OCI-LY1 (cell line): ENCODE measurements at regions not wholly inside any gene's neighbourhood (a gene's known extent, or its start where the extent isn't known, plus 50 kb on each side); places are given as distances from the start of the nearest gene placed in this dataset.

Source experiments
- H2AFZ ChIP-seq: fragments of 200-600 bp; sonication (generic), shearing (Covaris generic); 2 replicates; pipeline ENCODE4 v1.6.0; 2014; ENCODE audit warnings: antibody characterized with exemption, mild to moderate bottlenecking, low read length
- H3F3A ChIP-seq: fragments of 200-600 bp; sonication (generic), shearing (Covaris generic); 2 replicates; pipeline ENCODE4 v1.6.0; 2014; ENCODE audit warnings: mild to moderate bottlenecking, antibody characterized with exemption, low read length, moderate library complexity; ENCODE audit not compliant: insufficient read depth
- H3K27ac ChIP-seq: fragments of 200-600 bp; sonication (generic); 2 replicates; pipeline ENCODE4 v1.5.1; 2014; ENCODE audit warnings: low read length, mixed run types, mild to moderate bottlenecking, low read depth; ENCODE audit not compliant: poor library complexity, severe bottlenecking
- H3K27me3 ChIP-seq: fragments of 200-600 bp; sonication (generic); 2 replicates; pipeline ENCODE4 v1.6.0; 2014; ENCODE audit warnings: antibody characterized with exemption, mild to moderate bottlenecking, low read length, moderate library complexity; ENCODE audit not compliant: insufficient read depth
- H3K36me3 ChIP-seq: fragments of 200-600 bp; sonication (generic); 2 replicates; pipeline ENCODE4 v1.6.1; 2014; ENCODE audit warnings: mild to moderate bottlenecking, antibody characterized with exemption, low read length, moderate library complexity, mixed read lengths; ENCODE audit not compliant: insufficient read depth
- H3K4me1 ChIP-seq: fragments of 200-600 bp; sonication (generic); 2 replicates; pipeline ENCODE4 v1.5.1; 2014; ENCODE audit warnings: mild to moderate bottlenecking, low read length, moderate library complexity; ENCODE audit not compliant: insufficient read depth, severe bottlenecking
- H3K4me2 ChIP-seq: fragments of 200-600 bp; sonication (generic), shearing (Covaris generic); 2 replicates; pipeline ENCODE4 v1.6.1; 2014; ENCODE audit warnings: low read length
- H3K4me3 ChIP-seq: fragments of 200-600 bp; sonication (generic); 2 replicates; pipeline ENCODE4 v1.5.1; 2014; ENCODE audit warnings: low read length, low read depth, mild to moderate bottlenecking, mixed read lengths; ENCODE audit not compliant: poor library complexity, severe bottlenecking
- H3K79me2 ChIP-seq: fragments of 200-600 bp; shearing (Covaris generic); 2 replicates; pipeline ENCODE4 v1.6.1; 2016; ENCODE audit warnings: mixed run types, low read length, mixed read lengths; ENCODE audit not compliant: insufficient read depth
- H3K9ac ChIP-seq: fragments of 200-600 bp; sonication (generic), shearing (Covaris generic); 2 replicates; pipeline ENCODE4 v1.6.1; 2014; ENCODE audit warnings: mild to moderate bottlenecking, low read length, mixed read lengths
- H3K9me2 ChIP-seq: fragments of 200-600 bp; sonication (generic), shearing (Covaris generic); 2 replicates; pipeline ENCODE4 v1.6.1; 2014; ENCODE audit warnings: low read depth, mild to moderate bottlenecking, low read length, mixed read lengths
- H3K9me3 ChIP-seq: fragments of 200-600 bp; shearing (Covaris generic); 2 replicates; pipeline ENCODE4 v1.6.1; 2014; ENCODE audit warnings: low read length, mixed read lengths
- H4K20me1 ChIP-seq: fragments of 200-600 bp; sonication (generic), shearing (Covaris generic); 2 replicates; pipeline ENCODE4 v1.6.0; 2016; ENCODE audit warnings: mild to moderate bottlenecking, low read length; ENCODE audit not compliant: insufficient read depth
- CTCF ChIP-seq: fragments of 200-600 bp; sonication (generic), shearing (Covaris generic); IDR thresholded peaks from 2 replicates; pipeline ENCODE4 v1.5.1; 2017; ENCODE audit warnings: mild to moderate bottlenecking, antibody characterized with exemption, low read length, moderate library complexity, mixed read lengths
- EZH2 ChIP-seq: fragments of 200-600 bp; sonication (generic), shearing (Covaris generic); IDR thresholded peaks from 2 replicates; pipeline ENCODE4 v1.8.0; 2017; ENCODE audit warnings: borderline replicate concordance, mixed run types, mild to moderate bottlenecking, antibody characterized with exemption, low read length, moderate library complexity, mixed read lengths

GRCh38 chr6:6409397-6410030, 89.1 kb upstream of the F13A1 start:
- peaks cover 78% of the 10 kb centered on the region for H3K4me1 ChIP-seq
- no peak overlapping the region for H3K9ac ChIP-seq
- H3K9me2 ChIP-seq: no peaks in the 10 kb centered on the region
- H2AFZ ChIP-seq: no peak overlapping the region
- TF ChIP-seq EZH2 (no peak), CTCF (no peak)
- H3K36me3 ChIP-seq: no peaks in the 10 kb centered on the region
- no peaks in the 10 kb centered on the region for H3F3A ChIP-seq
- H3K79me2 ChIP-seq: no peaks in the 10 kb centered on the region
- no peak overlapping the region for H3K4me3 ChIP-seq
- H3K27ac ChIP-seq: peak overlapping the region; percentile 98
- no peak overlapping the region for H3K4me2 ChIP-seq
- no peaks in the 10 kb centered on the region for H3K9me3 ChIP-seq
- H3K27me3 ChIP-seq: no peaks in the 10 kb centered on the region
- no peaks in the 10 kb centered on the region for H4K20me1 ChIP-seq

GRCh38 chr6:6411115-6411514, 90.7 kb upstream of the F13A1 start:
- peaks cover 64% of the 10 kb centered on the region for H3K4me1 ChIP-seq
- no peak for TF ChIP-seq CTCF

GRCh38 chr6:6412221-6412620, 91.8 kb upstream of the F13A1 start:
- Histone ChIP-seq H2AFZ (no peak overlapping the region), H3K9me2 (no peaks in the 10 kb centered on the region), H3K27me3 (no peaks in the 10 kb centered on the region), H3K9ac (no peak overlapping the region), H3K36me3 (no peaks in the 10 kb centered on the region), H3K9me3 (no peaks in the 10 kb centered on the region), H3K79me2 (no peaks in the 10 kb centered on the region), H3K4me1 (peaks cover 53% of the 10 kb centered on the region), H3K4me3 (no peak overlapping the region), H3K27ac (peak overlapping the region; percentile 9), H3F3A (no peaks in the 10 kb centered on the region), H4K20me1 (no peaks in the 10 kb centered on the region), H3K4me2 (no peak overlapping the region)
- TF ChIP-seq CTCF (no peak), EZH2 (no peak)

More at GRCh38 chr6:6411115-6411514, 90.7 kb upstream of the F13A1 start:
- no peak overlapping the region for H2AFZ ChIP-seq
- H3K4me2 ChIP-seq: no peak overlapping the region
- no peak overlapping the region for H3K27ac ChIP-seq
- no peaks in the 10 kb centered on the region for H3K79me2 ChIP-seq
- no peaks in the 10 kb centered on the region for H3K27me3 ChIP-seq
- H3K9me2 ChIP-seq: no peaks in the 10 kb centered on the region
- H3K9ac ChIP-seq: no peak overlapping the region
- no peaks in the 10 kb centered on the region for H4K20me1 ChIP-seq
- no peak overlapping the region for H3K4me3 ChIP-seq
- no peaks in the 10 kb centered on the region for H3K36me3 ChIP-seq
- no peaks in the 10 kb centered on the region for H3F3A ChIP-seq
- H3K9me3 ChIP-seq: no peaks in the 10 kb centered on the region
